ENCODE measurements at regions not wholly inside any gene's neighbourhood (a gene's known extent, or its start where the extent isn't known, plus 50 kb on each side); places are given as distances from the start of the nearest gene placed in this dataset.

- Histone ChIP-seq H3K4me1 (ENCODE audit: control insufficient read depth in 2 of 2, insufficient read depth in 2 of 2, low read length in 2 of 2) (no peaks in the 10 kb centered on the region), H3K27me3 (ENCODE audit: control insufficient read depth in 2 of 2, insufficient read depth in 1 of 2, low read length in 1 of 2) (no peaks in the 10 kb centered on the region), H3K9me3 (ENCODE audit: control insufficient read depth in 2 of 2, insufficient read depth in 1 of 2, low read length in 1 of 2) (no peaks in the 10 kb centered on the region), H3K4me3 (ENCODE audit: low read length in 2 of 2) (no peak overlapping the region), H3K27ac (ENCODE audit: low read depth in 1 of 2, low read length in 1 of 2) (no peak overlapping the region), H3K36me3 (ENCODE audit: control insufficient read depth in 2 of 2, insufficient read depth in 2 of 2, low read length in 1 of 2) (no peaks in the 10 kb centered on the region)
- WGBS: 95% methylated on average over 2 of the region's 2 CpGs
- no peak for DNase-seq (ENCODE audit: low read depth in 6 of 9, low spot score in 9 of 9)
Measured at GRCh38 chr3:31170932-31171670, 276.6 kb upstream of the GADL1 start.

DNA sequence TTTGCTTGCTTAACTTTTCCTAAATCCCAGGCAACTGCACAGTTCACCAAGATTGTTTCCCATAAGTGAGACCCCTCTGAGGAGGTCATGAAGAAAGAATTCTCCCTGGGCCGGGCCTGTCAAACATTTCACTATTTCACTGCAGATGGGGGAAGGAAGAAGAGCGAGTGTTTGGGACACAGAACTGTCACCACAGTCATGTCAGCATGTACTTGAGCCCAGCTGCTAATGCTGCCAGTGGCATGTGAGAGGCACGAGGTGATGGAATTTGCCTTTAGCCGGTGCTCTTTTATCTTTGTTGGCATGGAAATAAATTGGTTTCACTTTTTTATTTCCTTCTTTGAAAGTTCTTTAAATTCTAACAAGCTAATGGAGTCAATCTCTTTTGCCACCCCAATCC is 277.9 kb upstream of the GADL1 start:
- Histone ChIP-seq H3K4me3 (ENCODE audit: low read length in 2 of 2) (no peak overlapping the region), H3K36me3 (ENCODE audit: control insufficient read depth in 2 of 2, insufficient read depth in 2 of 2, low read length in 1 of 2) (no peaks in the 10 kb centered on the region), H3K27me3 (ENCODE audit: control insufficient read depth in 2 of 2, insufficient read depth in 1 of 2, low read length in 1 of 2) (no peaks in the 10 kb centered on the region), H3K4me1 (ENCODE audit: control insufficient read depth in 2 of 2, insufficient read depth in 2 of 2, low read length in 2 of 2) (no peaks in the 10 kb centered on the region), H3K27ac (ENCODE audit: low read depth in 1 of 2, low read length in 1 of 2) (no peak overlapping the region), H3K9me3 (ENCODE audit: control insufficient read depth in 2 of 2, insufficient read depth in 1 of 2, low read length in 1 of 2) (no peaks in the 10 kb centered on the region)
- WGBS: 90% methylated on average over 4 of the region's 4 CpGs
- DNase-seq (ENCODE audit: low read depth in 6 of 9, low spot score in 9 of 9): no peak

DNA sequence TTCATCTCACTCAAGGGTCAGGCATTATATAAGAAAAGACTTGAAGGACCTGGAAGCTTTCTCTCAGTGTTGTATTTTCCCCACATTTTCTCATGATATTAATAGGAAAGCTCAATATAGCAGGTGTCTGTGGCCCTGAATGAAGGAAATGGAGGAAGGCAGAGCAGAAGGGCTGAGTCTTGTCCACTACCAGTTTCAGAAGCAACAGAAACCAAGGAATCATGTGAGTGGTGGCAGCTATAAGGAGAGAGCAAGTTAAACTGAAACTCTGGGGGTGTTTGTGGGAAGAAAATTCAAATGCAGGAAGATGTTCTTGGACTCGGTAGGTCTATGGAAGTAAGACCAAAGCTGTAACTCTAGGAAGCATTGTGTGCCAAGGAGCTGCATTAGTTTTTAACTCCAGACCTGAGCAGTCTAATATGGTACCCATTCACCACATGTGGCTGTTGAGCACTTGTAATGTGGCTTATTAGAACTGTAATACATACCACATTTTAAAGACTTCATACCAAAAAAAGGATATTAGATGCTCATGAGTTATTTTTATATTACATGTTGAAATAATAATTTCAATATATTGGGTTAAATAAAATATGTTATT is 278.8 kb upstream of the GADL1 start:
- DNase-seq (ENCODE audit: low read depth in 6 of 9, low spot score in 9 of 9): no peak
- Histone ChIP-seq H3K4me3 (ENCODE audit: low read length in 2 of 2) (no peak overlapping the region), H3K36me3 (ENCODE audit: control insufficient read depth in 2 of 2, insufficient read depth in 2 of 2, low read length in 1 of 2) (no peaks in the 10 kb centered on the region), H3K4me1 (ENCODE audit: control insufficient read depth in 2 of 2, insufficient read depth in 2 of 2, low read length in 2 of 2) (no peaks in the 10 kb centered on the region), H3K27me3 (ENCODE audit: control insufficient read depth in 2 of 2, insufficient read depth in 1 of 2, low read length in 1 of 2) (no peaks in the 10 kb centered on the region), H3K27ac (ENCODE audit: low read depth in 1 of 2, low read length in 1 of 2) (no peak overlapping the region), H3K9me3 (ENCODE audit: control insufficient read depth in 2 of 2, insufficient read depth in 1 of 2, low read length in 1 of 2) (no peaks in the 10 kb centered on the region)
- 100% methylated on average over 1 of the region's 1 CpG for WGBS

- H3K9me3 ChIP-seq (ENCODE audit: control insufficient read depth in 2 of 2, insufficient read depth in 1 of 2, low read length in 1 of 2): no peaks in the 10 kb centered on the region
- no peak for DNase-seq (ENCODE audit: low read depth in 6 of 9, low spot score in 9 of 9)
- H3K27me3 ChIP-seq (ENCODE audit: control insufficient read depth in 2 of 2, insufficient read depth in 1 of 2, low read length in 1 of 2): no peaks in the 10 kb centered on the region
- 99% methylated on average over 3 of the region's 3 CpGs for WGBS
- no peaks in the 10 kb centered on the region for H3K4me1 ChIP-seq (ENCODE audit: control insufficient read depth in 2 of 2, insufficient read depth in 2 of 2, low read length in 2 of 2)
- no peaks in the 10 kb centered on the region for H3K36me3 ChIP-seq (ENCODE audit: control insufficient read depth in 2 of 2, insufficient read depth in 2 of 2, low read length in 1 of 2)
- no peak overlapping the region for H3K4me3 ChIP-seq (ENCODE audit: low read length in 2 of 2)
- H3K27ac ChIP-seq (ENCODE audit: low read depth in 1 of 2, low read length in 1 of 2): no peak overlapping the region
Measured at GRCh38 chr3:31174079-31174478, 279.6 kb upstream of the GADL1 start.

- H3K27me3 ChIP-seq (ENCODE audit: control insufficient read depth in 2 of 2, insufficient read depth in 1 of 2, low read length in 1 of 2): no peaks in the 10 kb centered on the region
- H3K9me3 ChIP-seq (ENCODE audit: control insufficient read depth in 2 of 2, insufficient read depth in 1 of 2, low read length in 1 of 2): no peaks in the 10 kb centered on the region
- no peak overlapping the region for H3K27ac ChIP-seq (ENCODE audit: low read depth in 1 of 2, low read length in 1 of 2)
- no peaks in the 10 kb centered on the region for H3K4me1 ChIP-seq (ENCODE audit: control insufficient read depth in 2 of 2, insufficient read depth in 2 of 2, low read length in 2 of 2)
- H3K36me3 ChIP-seq (ENCODE audit: control insufficient read depth in 2 of 2, insufficient read depth in 2 of 2, low read length in 1 of 2): no peaks in the 10 kb centered on the region
- WGBS: 97% methylated on average over 3 of the region's 3 CpGs
- no peak overlapping the region for H3K4me3 ChIP-seq (ENCODE audit: low read length in 2 of 2)
- DNase-seq (ENCODE audit: low read depth in 6 of 9, low spot score in 9 of 9): no peak
Measured at GRCh38 chr3:31176045-31176444, 281.6 kb upstream of the GADL1 start.

GRCh38 chr3:31178467-31178866 is 284.0 kb upstream of the GADL1 start:
- no peak overlapping the region for H3K4me3 ChIP-seq (ENCODE audit: low read length in 2 of 2)
- 60% methylated on average over 4 of the region's 4 CpGs for WGBS
- H3K27me3 ChIP-seq (ENCODE audit: control insufficient read depth in 2 of 2, insufficient read depth in 1 of 2, low read length in 1 of 2): no peaks in the 10 kb centered on the region
- H3K9me3 ChIP-seq (ENCODE audit: control insufficient read depth in 2 of 2, insufficient read depth in 1 of 2, low read length in 1 of 2): peaks cover 0 to 9% of the 10 kb centered on the region in 2 donors
- no peaks in the 10 kb centered on the region for H3K4me1 ChIP-seq (ENCODE audit: control insufficient read depth in 2 of 2, insufficient read depth in 2 of 2, low read length in 2 of 2)
- no peak for DNase-seq (ENCODE audit: low read depth in 6 of 9, low spot score in 9 of 9)
- H3K36me3 ChIP-seq (ENCODE audit: control insufficient read depth in 2 of 2, insufficient read depth in 2 of 2, low read length in 1 of 2): no peaks in the 10 kb centered on the region
- H3K27ac ChIP-seq (ENCODE audit: low read depth in 1 of 2, low read length in 1 of 2): no peak overlapping the region

DNA sequence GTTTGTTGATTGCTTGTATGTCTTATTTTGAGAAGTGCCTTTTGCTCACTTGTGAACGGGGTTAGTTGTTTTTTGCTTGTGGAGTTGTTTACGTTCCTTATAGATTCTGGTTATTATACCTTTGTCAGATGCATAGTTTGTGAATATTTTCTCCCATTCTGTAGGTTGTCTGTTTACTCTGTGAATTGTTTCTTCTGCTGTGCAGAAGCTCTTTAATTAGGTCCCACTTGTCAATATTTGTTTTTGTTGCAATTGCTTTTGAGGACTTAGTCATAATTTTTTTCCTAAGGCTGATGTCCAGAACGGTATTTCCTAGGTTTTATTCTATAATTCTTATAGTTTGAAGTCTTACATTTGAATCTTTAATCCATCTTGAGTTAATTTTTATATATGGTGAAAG is 285.3 kb upstream of the GADL1 start:
- Histone ChIP-seq H3K9me3 (ENCODE audit: control insufficient read depth in 2 of 2, insufficient read depth in 1 of 2, low read length in 1 of 2) (peaks cover 0 to 9% of the 10 kb centered on the region in 2 donors), H3K27me3 (ENCODE audit: control insufficient read depth in 2 of 2, insufficient read depth in 1 of 2, low read length in 1 of 2) (no peaks in the 10 kb centered on the region), H3K4me3 (ENCODE audit: low read length in 2 of 2) (no peak overlapping the region), H3K36me3 (ENCODE audit: control insufficient read depth in 2 of 2, insufficient read depth in 2 of 2, low read length in 1 of 2) (no peaks in the 10 kb centered on the region), H3K4me1 (ENCODE audit: control insufficient read depth in 2 of 2, insufficient read depth in 2 of 2, low read length in 2 of 2) (no peaks in the 10 kb centered on the region), H3K27ac (ENCODE audit: low read depth in 1 of 2, low read length in 1 of 2) (no peak overlapping the region)
- DNase-seq (ENCODE audit: low read depth in 6 of 9, low spot score in 9 of 9): no peak
- WGBS: 98% methylated on average over 3 of the region's 3 CpGs

GRCh38 chr3:31180274-31180673 is 285.8 kb upstream of the GADL1 start:
- no peaks in the 10 kb centered on the region for H3K4me1 ChIP-seq (ENCODE audit: control insufficient read depth in 2 of 2, insufficient read depth in 2 of 2, low read length in 2 of 2)
- no peak overlapping the region for H3K4me3 ChIP-seq (ENCODE audit: low read length in 2 of 2)
- no peaks in the 10 kb centered on the region for H3K36me3 ChIP-seq (ENCODE audit: control insufficient read depth in 2 of 2, insufficient read depth in 2 of 2, low read length in 1 of 2)
- 90% methylated on average over 1 of the region's 1 CpG for WGBS
- DNase-seq (ENCODE audit: low read depth in 6 of 9, low spot score in 9 of 9): no peak
- H3K27ac ChIP-seq (ENCODE audit: low read depth in 1 of 2, low read length in 1 of 2): no peak overlapping the region
- peaks cover 0 to 9% of the 10 kb centered on the region in 2 donors for H3K9me3 ChIP-seq (ENCODE audit: control insufficient read depth in 2 of 2, insufficient read depth in 1 of 2, low read length in 1 of 2)
- no peaks in the 10 kb centered on the region for H3K27me3 ChIP-seq (ENCODE audit: control insufficient read depth in 2 of 2, insufficient read depth in 1 of 2, low read length in 1 of 2)

DNA sequence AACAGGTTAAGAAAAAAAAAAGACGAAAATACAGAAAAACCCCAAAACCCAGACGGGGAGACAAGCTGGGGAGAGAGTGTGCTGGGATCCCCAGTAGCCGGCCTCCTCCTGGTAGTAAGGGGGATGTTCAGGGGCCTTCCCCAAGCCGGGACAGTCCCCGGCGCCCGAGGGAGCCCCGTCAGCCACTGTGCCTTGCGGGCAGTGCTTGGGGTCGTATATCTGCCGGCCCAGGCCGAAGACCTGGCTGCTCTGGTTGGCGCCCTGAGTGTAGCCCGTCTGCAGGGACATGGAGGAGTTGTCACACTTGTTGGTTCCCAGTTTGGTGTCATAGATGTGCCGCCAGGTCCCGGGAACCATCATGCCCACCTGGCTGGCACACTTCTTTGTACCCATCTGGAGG is 287.2 kb upstream of the GADL1 start:
- WGBS: 99% methylated on average over 16 of the region's 16 CpGs
- Histone ChIP-seq H3K27ac (ENCODE audit: low read depth in 1 of 2, low read length in 1 of 2) (no peak overlapping the region), H3K36me3 (ENCODE audit: control insufficient read depth in 2 of 2, insufficient read depth in 2 of 2, low read length in 1 of 2) (no peaks in the 10 kb centered on the region), H3K27me3 (ENCODE audit: control insufficient read depth in 2 of 2, insufficient read depth in 1 of 2, low read length in 1 of 2) (no peaks in the 10 kb centered on the region), H3K9me3 (ENCODE audit: control insufficient read depth in 2 of 2, insufficient read depth in 1 of 2, low read length in 1 of 2) (peaks cover 0 to 9% of the 10 kb centered on the region in 2 donors), H3K4me3 (ENCODE audit: low read length in 2 of 2) (no peak overlapping the region), H3K4me1 (ENCODE audit: control insufficient read depth in 2 of 2, insufficient read depth in 2 of 2, low read length in 2 of 2) (peaks cover 0 to 3% of the 10 kb centered on the region in 2 donors)
- no peak for DNase-seq (ENCODE audit: low read depth in 6 of 9, low spot score in 9 of 9)
